Activated CD8-positive, alpha-beta memory T cell treated with anti-CD3 and anti-CD28 coated beads for 36 hours (primary cell): ENCODE measurements at regions not wholly inside any gene's neighbourhood (a gene's known extent, or its start where the extent isn't known, plus 50 kb on each side); places are given as distances from the start of the nearest gene placed in this dataset.
"Not testable (repeated sequence)": the region's sequence is repeated elsewhere in the genome, so short reads cannot be mapped to it uniquely, and the experiment has no call there.

ENCODE experiments used
- CTCF ChIA-PET: fragments of 350-600 bp; sonication (Branson Sonifier 250); formaldehyde crosslinking; loops from one replicate; lab custom pipeline; 2021; ENCODE audit warnings: antibody characterized with exemption; lab: Charles Lee
- POLR2A ChIA-PET: fragments of 350-600 bp; sonication (Branson Sonifier 250); formaldehyde crosslinking; loops from one replicate; lab custom pipeline; 2021; ENCODE audit warnings: antibody characterized with exemption; lab: Charles Lee

- ChIA-PET CTCF (no interaction called here), POLR2A (no interaction called here)
These were observed 100.8 kb upstream of the TLE4 start for GRCh38 chr9:79470954-79471353.

- POLR2A ChIA-PET: no interaction called here
- CTCF ChIA-PET: no interaction called here
These were observed 99.9 kb upstream of the TLE4 start for GRCh38 chr9:79471580-79472543.

DNA sequence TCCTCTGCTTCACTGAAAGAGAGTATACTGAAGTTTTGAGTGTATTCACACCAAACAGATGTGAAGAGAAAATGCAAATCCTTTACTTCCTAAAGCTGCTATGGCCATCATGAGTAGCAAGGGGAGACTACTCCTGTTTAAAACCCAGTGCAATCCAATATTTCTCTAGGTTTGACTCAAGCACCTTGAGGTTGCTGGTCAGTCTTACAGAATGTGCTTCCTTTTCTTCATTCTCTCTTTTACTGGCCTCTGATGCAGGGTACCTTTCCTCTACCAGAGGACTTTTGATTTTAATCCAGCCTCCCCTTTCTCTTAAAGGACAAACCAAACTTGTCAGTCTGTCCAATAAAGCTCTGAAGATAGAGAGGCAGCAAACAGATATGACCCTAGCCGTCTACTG, 98.1 kb upstream of the TLE4 start:
- ChIA-PET CTCF (no interaction called here), POLR2A (no interaction called here)

DNA sequence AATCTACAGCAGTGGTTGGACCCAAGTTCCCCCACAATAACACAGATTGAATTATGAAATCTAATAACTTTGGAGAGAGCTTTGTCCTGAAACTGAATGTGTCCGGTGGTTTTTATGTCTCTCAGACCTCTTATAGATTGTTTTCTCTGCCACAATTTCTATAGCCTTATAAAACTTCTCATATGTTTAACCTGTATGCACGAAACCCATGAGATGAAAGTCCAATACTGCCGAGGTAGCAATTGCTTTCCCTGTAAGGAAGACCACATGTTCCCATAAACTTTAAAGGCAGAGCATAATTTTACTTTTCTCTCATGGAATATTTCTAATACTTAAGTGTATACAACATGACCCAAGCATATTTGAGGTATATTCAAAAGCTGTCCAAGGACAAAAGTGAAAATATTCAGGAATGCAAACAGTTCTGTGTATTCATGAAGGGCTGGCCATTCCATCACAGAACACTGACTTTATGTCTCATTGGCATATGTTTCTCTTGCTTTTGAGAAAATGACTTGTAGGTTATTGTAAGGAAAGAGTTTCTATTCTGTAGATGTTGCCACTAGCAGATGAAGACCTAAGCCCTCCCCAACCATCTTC, 94.4 kb upstream of the TLE4 start:
- CTCF ChIA-PET: no interaction called here
- POLR2A ChIA-PET: no interaction called here

DNA sequence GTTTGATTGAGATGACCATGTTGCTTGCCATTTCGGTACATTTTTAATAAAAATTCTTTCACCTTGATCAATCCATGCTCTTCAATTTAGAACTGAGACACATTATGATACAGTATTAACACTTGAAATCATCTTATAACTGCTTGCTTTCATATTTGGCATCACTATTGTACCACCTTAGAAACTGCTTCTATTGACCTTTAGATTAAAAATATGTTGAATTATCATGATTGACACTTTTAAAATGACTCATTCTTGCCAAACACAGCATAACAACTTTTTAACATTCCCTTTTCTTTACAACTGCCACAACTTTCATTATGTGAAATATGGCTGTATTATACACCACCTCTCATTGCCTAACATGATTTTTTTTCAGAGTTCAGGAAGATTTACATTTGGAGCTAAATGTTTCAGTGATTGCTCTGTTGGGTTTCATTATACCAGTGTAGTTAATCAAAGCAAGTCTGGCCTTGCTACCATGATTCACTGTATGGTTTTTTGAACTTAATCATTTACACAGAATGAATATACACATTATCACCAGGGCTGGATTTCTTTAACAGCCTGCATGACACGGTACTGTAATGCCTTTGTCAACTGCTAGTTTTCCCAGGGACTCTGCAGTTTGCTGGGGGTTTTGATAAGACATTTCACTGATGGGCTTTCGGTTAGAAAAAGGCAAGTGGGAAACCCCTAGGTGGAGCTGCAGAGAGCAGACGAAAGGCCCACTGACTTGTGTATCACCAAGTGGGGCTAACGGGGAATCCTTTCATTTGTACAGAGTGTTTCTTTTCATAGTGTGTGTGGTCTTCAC, 93.6 kb upstream of the TLE4 start:
- POLR2A ChIA-PET: no interaction called here

DNA sequence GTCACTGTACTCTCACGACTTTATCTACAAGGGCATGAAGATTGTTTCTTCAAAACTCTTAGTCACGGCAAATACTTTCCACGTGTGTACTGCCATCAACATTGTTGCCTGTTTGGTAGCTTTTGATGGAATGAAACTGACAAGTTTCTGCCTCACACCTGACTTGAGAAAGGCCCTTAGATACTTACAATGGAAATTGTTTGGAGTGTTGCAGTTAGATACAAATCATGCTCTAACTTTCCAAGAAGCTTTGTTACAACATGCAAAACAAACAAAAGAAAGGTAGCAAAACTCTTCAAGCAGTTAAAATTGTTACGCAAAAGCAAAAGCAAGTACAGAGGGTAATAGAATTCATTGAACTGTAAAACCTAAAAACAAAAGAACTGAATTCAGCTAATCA, 91.1 kb upstream of the TLE4 start:
- POLR2A ChIA-PET: no interaction called here
- CTCF ChIA-PET: no interaction called here

More for the DNA sequence above, 93.6 kb upstream of the TLE4 start:
- CTCF ChIA-PET: no interaction called here

GRCh38 chr9:79481846-79482477, 89.8 kb upstream of the TLE4 start:
- ChIA-PET POLR2A (no interaction called here), CTCF (no interaction called here)

GRCh38 chr9:79485258-79485657, 86.5 kb upstream of the TLE4 start:
- ChIA-PET CTCF (no interaction called here), POLR2A (no interaction called here)

DNA sequence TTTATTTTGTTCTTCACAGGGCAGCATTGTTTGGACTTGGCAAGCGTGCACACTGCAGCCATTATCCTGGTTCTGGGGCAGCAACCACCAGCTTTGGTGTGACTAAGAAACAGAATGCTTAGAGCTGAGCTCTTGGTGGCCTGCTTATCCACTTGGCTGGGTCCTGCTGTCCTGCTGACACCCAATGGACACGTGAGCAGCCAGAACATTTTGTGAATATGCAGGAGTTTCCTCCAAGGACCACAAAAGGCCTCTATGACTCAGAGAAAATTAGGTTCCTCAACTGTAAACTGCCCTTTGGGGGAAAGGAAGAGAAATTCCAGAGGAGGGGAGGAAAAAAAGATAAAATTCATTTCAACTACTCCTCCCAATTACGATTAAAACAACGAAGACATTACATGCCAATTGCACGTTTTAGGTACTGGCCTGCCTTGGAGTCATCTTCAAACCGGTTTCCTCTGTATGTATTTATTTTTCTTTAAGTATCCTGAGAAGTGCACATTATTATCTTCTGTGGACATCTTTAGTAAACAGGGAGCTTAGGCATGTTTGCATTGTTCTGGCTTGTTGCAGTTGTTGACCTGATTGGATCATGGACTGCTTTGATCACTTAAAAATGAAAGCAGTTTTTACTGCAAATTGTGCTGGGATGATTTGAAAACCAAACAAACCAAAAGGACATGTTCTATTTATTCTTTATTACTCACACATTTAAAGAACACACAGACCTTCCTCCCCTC, 82.3 kb upstream of the TLE4 start:
- ChIA-PET POLR2A (no interaction called here), CTCF (no interaction called here)

DNA sequence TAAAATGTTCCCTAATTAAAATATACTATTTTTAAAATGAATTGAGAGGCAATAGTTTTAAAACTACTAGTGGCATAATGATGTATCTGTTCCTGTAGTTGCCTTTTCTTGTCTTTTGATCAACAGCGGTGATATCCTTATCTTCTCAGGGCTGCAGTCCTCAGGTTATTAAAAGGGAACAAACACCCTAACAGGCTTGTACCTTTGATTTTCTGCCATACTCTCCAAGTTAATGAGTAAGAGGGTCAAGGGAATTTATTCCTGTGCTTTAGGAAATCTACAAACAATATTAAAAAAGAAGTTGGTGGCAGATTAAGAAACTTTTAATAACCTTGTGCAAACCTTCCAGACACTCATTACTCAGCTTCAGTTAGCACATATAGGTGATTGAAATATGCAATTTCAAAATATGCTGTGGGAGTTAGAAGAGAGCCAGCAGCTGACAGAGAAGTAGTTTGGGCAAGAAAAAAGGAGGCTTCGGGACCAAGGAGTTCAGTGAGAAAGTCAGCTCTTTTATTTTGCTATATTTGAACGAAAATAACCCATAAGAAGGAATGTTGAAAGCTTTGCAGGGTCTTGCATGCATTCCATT, 81.0 kb upstream of the TLE4 start:
- ChIA-PET POLR2A (no interaction called here), CTCF (no interaction called here)

- ChIA-PET POLR2A (no interaction called here), CTCF (no interaction called here)
These were observed 79.4 kb upstream of the TLE4 start for GRCh38 chr9:79492092-79493009.

DNA sequence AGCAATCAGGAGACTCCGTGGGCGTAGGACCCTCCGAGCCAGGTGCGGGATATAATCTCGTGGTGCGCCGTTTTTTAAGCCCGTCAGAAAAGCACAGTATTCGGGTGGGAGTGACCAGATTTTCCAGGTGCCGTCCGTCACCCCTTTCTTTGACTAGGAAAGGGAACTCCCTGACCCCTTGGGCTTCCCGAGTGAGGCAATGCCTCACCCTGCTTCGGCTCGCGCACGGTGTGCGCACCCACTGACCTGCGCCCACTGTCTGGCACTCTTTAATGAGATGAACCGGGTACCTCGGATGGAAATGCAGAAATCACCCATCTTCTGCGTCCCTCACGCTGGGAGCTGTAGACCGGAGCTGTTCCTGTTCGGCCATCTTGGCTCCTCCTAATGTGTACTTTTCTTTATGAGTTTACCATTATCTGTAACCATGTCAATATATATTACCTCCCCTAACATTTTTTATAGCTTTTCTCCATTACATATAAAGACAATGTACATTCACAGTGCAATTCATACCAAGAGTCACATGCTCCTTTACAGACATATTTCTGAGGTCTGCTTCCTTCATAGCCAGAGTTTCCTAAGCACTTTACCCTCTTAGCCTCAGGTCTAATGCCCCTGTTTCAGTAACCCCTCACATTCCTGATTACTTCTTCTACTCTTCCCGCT, 71.4 kb upstream of the TLE4 start:
- CTCF ChIA-PET, POLR2A ChIA-PET: not testable (repeated sequence)

DNA sequence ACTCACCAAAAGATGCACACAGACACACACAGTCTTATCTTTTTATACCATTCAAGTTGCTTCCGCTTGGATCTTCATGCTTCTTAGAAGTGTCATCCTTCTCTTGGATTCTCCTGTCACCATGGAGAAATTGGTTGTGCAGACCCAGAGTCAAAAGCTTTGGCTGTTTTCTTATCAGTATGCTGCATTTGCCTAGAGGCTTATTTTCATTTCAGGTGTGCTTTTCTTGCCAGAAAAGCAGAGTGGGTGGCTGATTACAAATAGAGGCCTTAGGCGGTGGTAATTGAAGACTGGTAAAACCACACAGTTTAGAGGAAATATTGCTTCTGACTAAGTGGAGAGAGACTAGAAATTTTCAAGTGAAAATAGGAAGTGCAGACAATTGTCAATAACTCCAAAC, 70.2 kb upstream of the TLE4 start:
- ChIA-PET CTCF (no interaction called here), POLR2A (no interaction called here)

GRCh38 chr9:79507801-79508200, 64.0 kb upstream of the TLE4 start:
- CTCF ChIA-PET: no interaction called here
- POLR2A ChIA-PET: no interaction called here

- ChIA-PET POLR2A (no interaction called here), CTCF (no interaction called here)
These were observed 59.5 kb upstream of the TLE4 start for GRCh38 chr9:79512251-79512650.
